SK-N-MC (cell line): ENCODE measurements at regions not wholly inside any gene's neighbourhood (a gene's known extent, or its start where the extent isn't known, plus 50 kb on each side); places are given as distances from the start of the nearest gene placed in this dataset.

Source experiments
- EZH2 ChIP-seq: fragments of 200-600 bp; sonication (generic); IDR thresholded peaks from one replicate; pipeline ENCODE4 v1.6.1; 2017; ENCODE audit warnings: antibody characterized with exemption
- POLR2AphosphoS5 ChIP-seq: IDR thresholded peaks from 2 replicates; pipeline ENCODE4 v1.6.1; 2012; ENCODE audit warnings: mild to moderate bottlenecking, low read depth, low read length, borderline replicate concordance

DNA sequence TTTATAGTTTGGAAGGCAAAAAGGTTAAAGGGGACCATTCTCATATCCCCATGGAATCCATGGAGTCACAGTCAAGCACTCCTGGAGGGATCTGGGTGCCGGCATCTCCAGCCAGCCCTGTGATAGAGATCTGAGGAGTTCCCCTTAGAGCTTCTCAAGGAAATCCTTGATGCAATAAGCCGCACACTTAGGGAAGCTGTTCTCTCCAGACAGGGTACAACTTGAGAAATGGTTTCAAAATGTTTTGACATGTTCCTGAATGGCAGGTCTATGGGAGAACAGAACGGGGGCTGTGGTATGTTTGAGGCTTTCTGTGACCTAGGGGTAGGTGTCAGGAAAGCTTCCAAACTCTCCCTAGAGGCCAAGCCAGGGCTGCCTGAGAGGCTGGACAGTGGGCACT is 292.9 kb downstream of the TLE3 start:
- TF ChIP-seq POLR2AphosphoS5, result no peak
- TF ChIP-seq EZH2, result no peak
